ENCODE measurements at regions not wholly inside any gene's neighbourhood (a gene's known extent, or its start where the extent isn't known, plus 50 kb on each side); places are given as distances from the start of the nearest gene placed in this dataset.

DNA sequence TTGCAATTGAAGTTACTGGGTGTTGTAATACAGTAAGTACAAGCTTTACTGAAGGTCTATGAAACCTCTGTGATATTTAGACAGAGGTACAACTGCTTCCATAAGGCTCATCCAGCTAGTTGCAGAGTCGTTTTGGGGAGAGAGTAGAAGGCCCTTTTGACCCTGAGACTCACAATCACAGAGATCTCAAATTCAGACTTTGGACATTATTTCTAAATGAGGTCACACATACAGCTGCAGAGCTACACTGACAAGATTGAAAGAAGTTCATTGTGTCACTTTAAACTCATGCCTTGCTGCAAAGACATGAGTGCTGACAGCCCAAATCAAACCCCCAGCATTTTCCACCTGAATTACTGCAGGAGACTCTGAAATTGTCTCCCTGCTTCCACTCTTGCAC is 205.9 kb upstream of the TMEM161B start:
- no peak for DNase-seq

GRCh38 chr5:88470745-88471144 is 202.1 kb upstream of the TMEM161B start:
- Histone ChIP-seq H3K36me3 (no peaks in the 10 kb centered on the region), H3K9me3 (no peaks in the 10 kb centered on the region), H3K27ac (no peak overlapping the region), H3K4me1 (no peaks in the 10 kb centered on the region), H3K4me3 (no peak overlapping the region), H3K27me3 (no peaks in the 10 kb centered on the region)
- no peak for DNase-seq
- TF ChIP-seq POLR2A (IDR thresholded peaks at IDR 0.05): no peak
- TF ChIP-seq, protein P1, sequence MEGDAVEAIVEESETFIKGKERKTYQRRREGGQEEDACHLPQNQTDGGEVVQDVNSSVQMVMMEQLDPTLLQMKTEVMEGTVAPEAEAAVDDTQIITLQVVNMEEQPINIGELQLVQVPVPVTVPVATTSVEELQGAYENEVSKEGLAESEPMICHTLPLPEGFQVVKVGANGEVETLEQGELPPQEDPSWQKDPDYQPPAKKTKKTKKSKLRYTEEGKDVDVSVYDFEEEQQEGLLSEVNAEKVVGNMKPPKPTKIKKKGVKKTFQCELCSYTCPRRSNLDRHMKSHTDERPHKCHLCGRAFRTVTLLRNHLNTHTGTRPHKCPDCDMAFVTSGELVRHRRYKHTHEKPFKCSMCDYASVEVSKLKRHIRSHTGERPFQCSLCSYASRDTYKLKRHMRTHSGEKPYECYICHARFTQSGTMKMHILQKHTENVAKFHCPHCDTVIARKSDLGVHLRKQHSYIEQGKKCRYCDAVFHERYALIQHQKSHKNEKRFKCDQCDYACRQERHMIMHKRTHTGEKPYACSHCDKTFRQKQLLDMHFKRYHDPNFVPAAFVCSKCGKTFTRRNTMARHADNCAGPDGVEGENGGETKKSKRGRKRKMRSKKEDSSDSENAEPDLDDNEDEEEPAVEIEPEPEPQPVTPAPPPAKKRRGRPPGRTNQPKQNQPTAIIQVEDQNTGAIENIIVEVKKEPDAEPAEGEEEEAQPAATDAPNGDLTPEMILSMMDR (IDR thresholded peaks at IDR 0.05): no peak

More for the DNA sequence above, 205.9 kb upstream of the TMEM161B start:
- no peaks in the 10 kb centered on the region for H3K27me3 ChIP-seq
- TF ChIP-seq POLR2A (IDR thresholded peaks at IDR 0.05): no peak
- H3K4me1 ChIP-seq: no peaks in the 10 kb centered on the region
- H3K27ac ChIP-seq: no peak overlapping the region
- H3K36me3 ChIP-seq: no peaks in the 10 kb centered on the region
- H3K9me3 ChIP-seq: no peaks in the 10 kb centered on the region
- H3K4me3 ChIP-seq: no peak overlapping the region

GRCh38 chr5:88459971-88460370 is 191.3 kb upstream of the TMEM161B start:
- no peaks in the 10 kb centered on the region for H3K9me3 ChIP-seq
- TF ChIP-seq, protein P1 (IDR thresholded peaks at IDR 0.05): no peak
- no peak for TF ChIP-seq POLR2A (IDR thresholded peaks at IDR 0.05)
- no peaks in the 10 kb centered on the region for H3K36me3 ChIP-seq
- no peak for DNase-seq
- H3K4me3 ChIP-seq: no peak overlapping the region
- H3K27ac ChIP-seq: no peak overlapping the region
- H3K4me1 ChIP-seq: no peaks in the 10 kb centered on the region
- H3K27me3 ChIP-seq: no peaks in the 10 kb centered on the region

- no peak for DNase-seq
- Histone ChIP-seq H3K9me3 (no peaks in the 10 kb centered on the region), H3K27me3 (no peaks in the 10 kb centered on the region), H3K27ac (no peak overlapping the region), H3K4me1 (no peaks in the 10 kb centered on the region), H3K36me3 (no peaks in the 10 kb centered on the region), H3K4me3 (no peak overlapping the region)
- TF ChIP-seq, protein P1 (IDR thresholded peaks at IDR 0.05): no peak
- no peak for TF ChIP-seq POLR2A (IDR thresholded peaks at IDR 0.05)
These were observed 184.2 kb upstream of the TMEM161B start for GRCh38 chr5:88452820-88453219.

DNA sequence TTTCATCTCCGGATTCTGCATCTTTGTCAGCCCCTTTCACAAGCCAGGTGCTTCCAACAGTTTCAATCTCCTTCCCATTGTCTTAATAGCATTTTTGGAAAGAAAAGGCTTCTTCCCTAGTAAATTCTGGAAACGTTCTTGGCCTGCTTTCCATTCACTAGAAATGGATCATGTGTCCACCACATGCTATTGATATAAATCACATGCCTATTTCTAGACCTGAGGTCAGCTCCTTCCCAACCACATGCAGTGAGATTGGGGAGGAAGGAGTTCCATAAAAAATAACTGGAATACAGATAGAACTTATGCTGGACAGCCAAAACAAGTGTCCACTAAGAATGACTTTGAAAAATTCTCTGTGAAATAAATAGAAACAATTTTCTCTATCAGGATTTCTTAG is 181.6 kb upstream of the TMEM161B start:
- DNase-seq: no peak
- Histone ChIP-seq H3K27ac (no peak overlapping the region), H3K9me3 (no peaks in the 10 kb centered on the region), H3K4me3 (no peak overlapping the region), H3K4me1 (no peaks in the 10 kb centered on the region), H3K36me3 (no peaks in the 10 kb centered on the region), H3K27me3 (no peaks in the 10 kb centered on the region)
- TF ChIP-seq, protein P1 (IDR thresholded peaks at IDR 0.05): no peak
- no peak for TF ChIP-seq POLR2A (IDR thresholded peaks at IDR 0.05)

DNA sequence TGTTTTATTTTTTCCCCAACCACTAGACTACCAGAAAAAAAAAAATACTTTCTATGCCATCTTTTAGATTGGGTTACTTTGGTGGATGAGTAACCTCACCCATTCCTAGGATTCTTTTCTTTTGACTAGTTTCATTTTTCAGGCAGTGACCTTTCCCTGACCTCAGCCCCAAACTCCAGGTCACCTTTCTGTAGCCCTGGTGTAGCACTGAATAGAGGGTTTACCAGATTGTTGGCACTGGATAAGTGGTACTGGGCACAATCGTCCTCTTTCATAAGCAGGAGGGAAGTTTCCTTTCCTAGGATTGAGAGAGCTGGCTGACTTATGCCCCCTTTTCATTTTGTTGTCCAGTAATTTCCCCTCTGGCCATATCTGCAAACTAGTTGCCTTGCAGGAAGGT is 169.4 kb upstream of the TMEM161B start:
- TF ChIP-seq, protein P1 (IDR thresholded peaks at IDR 0.05): no peak
- no peak for TF ChIP-seq POLR2A (IDR thresholded peaks at IDR 0.05)
- Histone ChIP-seq H3K4me1 (no peaks in the 10 kb centered on the region), H3K27ac (no peak overlapping the region), H3K36me3 (no peaks in the 10 kb centered on the region), H3K27me3 (no peaks in the 10 kb centered on the region), H3K4me3 (no peak overlapping the region), H3K9me3 (no peaks in the 10 kb centered on the region)
- DNase-seq: no peak
